Muscle layer of colon (tissue), 2 donors: ENCODE measurements at regions not wholly inside any gene's neighbourhood (a gene's known extent, or its start where the extent isn't known, plus 50 kb on each side); places are given as distances from the start of the nearest gene placed in this dataset.

Experiments used
- H3K27ac ChIP-seq: one replicate; pipeline ENCODE4 v1.7.0; 2013; ENCODE audit warnings: low read depth, mild to moderate bottlenecking, low read length, moderate library complexity
- H3K27me3 ChIP-seq, 2 donors: one replicate each; pipeline ENCODE4 v1.7.0; 2013; ENCODE audit warnings: low read length in 2 of 2, mild to moderate bottlenecking in 2 of 2; ENCODE audit not compliant: insufficient read depth in 2 of 2, control insufficient read depth in 1 of 2
- H3K36me3 ChIP-seq: one replicate; pipeline ENCODE4 v1.7.0; 2013; ENCODE audit warnings: mild to moderate bottlenecking, low read length; ENCODE audit not compliant: insufficient read depth
- H3K4me1 ChIP-seq: one replicate; pipeline ENCODE4 v1.7.0; 2013; ENCODE audit warnings: mild to moderate bottlenecking, low read length; ENCODE audit not compliant: insufficient read depth
- H3K4me3 ChIP-seq, 2 donors: one replicate each; pipeline ENCODE4 v1.7.0; 2013; ENCODE audit warnings: low read length in 2 of 2, low read depth in 1 of 2, mild to moderate bottlenecking in 1 of 2, moderate library complexity in 1 of 2
- H3K9ac ChIP-seq: one replicate; pipeline ENCODE4 v1.7.0; 2013; ENCODE audit warnings: low read length
- H3K9me3 ChIP-seq: one replicate; pipeline ENCODE4 v1.7.0; 2013; ENCODE audit warnings: mild to moderate bottlenecking, low read length
- donor health status: abdominal sarcoma.
- donor health status: Adenocarcinoma of cecum.

GRCh38 chr7:67698354-67698753 lies 701.7 kb downstream of the TYW1 start:
- no peak overlapping the region for H3K9ac ChIP-seq
- H3K4me1 ChIP-seq, result no peaks in the 10 kb centered on the region
- no peaks in the 10 kb centered on the region for H3K9me3 ChIP-seq
- H3K27me3 ChIP-seq, result no peaks in the 10 kb centered on the region
- no peaks in the 10 kb centered on the region for H3K36me3 ChIP-seq
- no peak overlapping the region for H3K4me3 ChIP-seq
- no peak overlapping the region for H3K27ac ChIP-seq

- Histone ChIP-seq H3K9me3 (no peaks in the 10 kb centered on the region), H3K4me3 (no peak overlapping the region), H3K36me3 (no peaks in the 10 kb centered on the region), H3K4me1 (no peaks in the 10 kb centered on the region), H3K27ac (no peak overlapping the region), H3K27me3 (no peaks in the 10 kb centered on the region), H3K9ac (no peak overlapping the region)
Measured at GRCh38 chr7:67705850-67706249, 709.2 kb downstream of the TYW1 start.

- H3K4me1 ChIP-seq, result no peaks in the 10 kb centered on the region
- no peaks in the 10 kb centered on the region for H3K9me3 ChIP-seq
- H3K36me3 ChIP-seq, result no peaks in the 10 kb centered on the region
- H3K27me3 ChIP-seq, result no peaks in the 10 kb centered on the region
- no peak overlapping the region for H3K27ac ChIP-seq
- H3K4me3 ChIP-seq, result no peak overlapping the region
- no peak overlapping the region for H3K9ac ChIP-seq
Measured at GRCh38 chr7:67711706-67712105, 715.1 kb downstream of the TYW1 start.

- no peaks in the 10 kb centered on the region for H3K4me1 ChIP-seq
- H3K9me3 ChIP-seq, result no peaks in the 10 kb centered on the region
- no peak overlapping the region for H3K27ac ChIP-seq
- H3K4me3 ChIP-seq, result no peak overlapping the region
- H3K36me3 ChIP-seq, result no peaks in the 10 kb centered on the region
- no peak overlapping the region for H3K9ac ChIP-seq
- no peaks in the 10 kb centered on the region for H3K27me3 ChIP-seq
Measured at GRCh38 chr7:67713451-67714056, 716.9 kb downstream of the TYW1 start.

GRCh38 chr7:67716729-67717128 lies 720.1 kb downstream of the TYW1 start:
- H3K4me3 ChIP-seq, result no peak overlapping the region
- no peak overlapping the region for H3K9ac ChIP-seq
- no peaks in the 10 kb centered on the region for H3K4me1 ChIP-seq
- no peaks in the 10 kb centered on the region for H3K9me3 ChIP-seq
- no peaks in the 10 kb centered on the region for H3K36me3 ChIP-seq
- no peaks in the 10 kb centered on the region for H3K27me3 ChIP-seq
- no peak overlapping the region for H3K27ac ChIP-seq

GRCh38 chr7:67723591-67723990 lies 727.0 kb downstream of the TYW1 start:
- Histone ChIP-seq H3K9ac (no peak overlapping the region), H3K36me3 (no peaks in the 10 kb centered on the region), H3K27me3 (no peaks in the 10 kb centered on the region), H3K4me3 (no peak overlapping the region), H3K27ac (no peak overlapping the region), H3K4me1 (no peaks in the 10 kb centered on the region), H3K9me3 (no peaks in the 10 kb centered on the region)

GRCh38 chr7:67724435-67724834 lies 727.8 kb downstream of the TYW1 start:
- Histone ChIP-seq H3K9me3 (no peaks in the 10 kb centered on the region), H3K4me1 (no peaks in the 10 kb centered on the region), H3K4me3 (no peak overlapping the region), H3K36me3 (no peaks in the 10 kb centered on the region), H3K27me3 (no peaks in the 10 kb centered on the region), H3K9ac (no peak overlapping the region), H3K27ac (no peak overlapping the region)

GRCh38 chr7:67724955-67725354 lies 728.3 kb downstream of the TYW1 start:
- Histone ChIP-seq H3K9ac (no peak overlapping the region), H3K27ac (no peak overlapping the region), H3K9me3 (no peaks in the 10 kb centered on the region), H3K4me1 (no peaks in the 10 kb centered on the region), H3K36me3 (no peaks in the 10 kb centered on the region), H3K4me3 (no peak overlapping the region), H3K27me3 (no peaks in the 10 kb centered on the region)

GRCh38 chr7:67725423-67725822 lies 728.8 kb downstream of the TYW1 start:
- Histone ChIP-seq H3K27ac (no peak overlapping the region), H3K4me3 (no peak overlapping the region), H3K9me3 (no peaks in the 10 kb centered on the region), H3K27me3 (no peaks in the 10 kb centered on the region), H3K9ac (no peak overlapping the region), H3K4me1 (no peaks in the 10 kb centered on the region), H3K36me3 (no peaks in the 10 kb centered on the region)

GRCh38 chr7:67729771-67730170 lies 733.1 kb downstream of the TYW1 start:
- Histone ChIP-seq H3K27ac (no peak overlapping the region), H3K9me3 (no peaks in the 10 kb centered on the region), H3K9ac (no peak overlapping the region), H3K4me3 (no peak overlapping the region), H3K4me1 (no peaks in the 10 kb centered on the region), H3K36me3 (no peaks in the 10 kb centered on the region), H3K27me3 (no peaks in the 10 kb centered on the region)

- no peak overlapping the region for H3K9ac ChIP-seq
Measured at GRCh38 chr7:67731704-67732103, 735.1 kb downstream of the TYW1 start.

GRCh38 chr7:67732898-67733297 lies 736.3 kb downstream of the TYW1 start:
- H3K4me3 ChIP-seq, result no peak overlapping the region
- no peaks in the 10 kb centered on the region for H3K27me3 ChIP-seq
- no peak overlapping the region for H3K27ac ChIP-seq
- no peaks in the 10 kb centered on the region for H3K36me3 ChIP-seq
- H3K4me1 ChIP-seq, result no peaks in the 10 kb centered on the region
- no peaks in the 10 kb centered on the region for H3K9me3 ChIP-seq
- H3K9ac ChIP-seq, result no peak overlapping the region

More at GRCh38 chr7:67731704-67732103, 735.1 kb downstream of the TYW1 start:
- no peaks in the 10 kb centered on the region for H3K36me3 ChIP-seq
- no peaks in the 10 kb centered on the region for H3K4me1 ChIP-seq
- H3K27ac ChIP-seq, result no peak overlapping the region
- no peaks in the 10 kb centered on the region for H3K27me3 ChIP-seq
- no peaks in the 10 kb centered on the region for H3K9me3 ChIP-seq
- H3K4me3 ChIP-seq, result no peak overlapping the region
